Suprapubic skin (tissue), 4 donors: ENCODE measurements at regions not wholly inside any gene's neighbourhood (a gene's known extent, or its start where the extent isn't known, plus 50 kb on each side); places are given as distances from the start of the nearest gene placed in this dataset.

Experiments used
- POLR2A ChIP-seq, 2 donors: fragments of 450-650 bp; IDR thresholded peaks; one replicate each; pipeline ENCODE4 v1.6.1; 2017; ENCODE audit warnings: antibody characterized with exemption in 2 of 2, mild to moderate bottlenecking in 2 of 2, moderate library complexity in 2 of 2
- POLR2AphosphoS5 ChIP-seq, 3 donors: sonication (generic); formaldehyde crosslinking; IDR thresholded peaks; one replicate each; pipeline ENCODE4 v1.6.1; 2017; ENCODE audit warnings: antibody characterized with exemption in 3 of 3
- TF ChIP-seq, protein P1 (sequence below), 2 donors: fragments of 200-600 bp in 1 of 2; fragments of 450-650 bp in 1 of 2; sonication (generic) in 1 of 2; IDR thresholded peaks; one replicate each; pipeline ENCODE4 v1.5.1; 2016 to 2019; ENCODE audit warnings: antibody characterized with exemption in 2 of 2, mild to moderate bottlenecking in 1 of 2, moderate library complexity in 1 of 2

DNA sequence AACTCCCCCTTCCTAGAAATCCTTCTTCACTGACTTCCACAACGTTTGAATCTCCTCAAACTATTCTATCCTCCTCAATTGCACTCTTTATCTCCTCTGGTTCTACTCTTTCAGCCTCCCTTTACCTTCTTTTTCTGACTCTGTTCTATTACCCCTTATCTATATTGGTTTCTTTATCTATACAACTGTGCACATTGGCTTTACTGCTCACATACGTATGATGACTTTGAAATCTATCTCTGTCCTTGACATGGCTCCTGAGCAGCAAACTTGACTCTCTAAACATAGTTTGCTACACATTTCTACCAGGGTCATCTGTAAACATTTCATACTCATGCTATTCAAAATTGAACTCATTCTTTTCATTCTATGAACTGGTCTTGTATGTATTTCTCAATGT lies 601.0 kb upstream of the LINC00305 start:
- TF ChIP-seq, protein P1, sequence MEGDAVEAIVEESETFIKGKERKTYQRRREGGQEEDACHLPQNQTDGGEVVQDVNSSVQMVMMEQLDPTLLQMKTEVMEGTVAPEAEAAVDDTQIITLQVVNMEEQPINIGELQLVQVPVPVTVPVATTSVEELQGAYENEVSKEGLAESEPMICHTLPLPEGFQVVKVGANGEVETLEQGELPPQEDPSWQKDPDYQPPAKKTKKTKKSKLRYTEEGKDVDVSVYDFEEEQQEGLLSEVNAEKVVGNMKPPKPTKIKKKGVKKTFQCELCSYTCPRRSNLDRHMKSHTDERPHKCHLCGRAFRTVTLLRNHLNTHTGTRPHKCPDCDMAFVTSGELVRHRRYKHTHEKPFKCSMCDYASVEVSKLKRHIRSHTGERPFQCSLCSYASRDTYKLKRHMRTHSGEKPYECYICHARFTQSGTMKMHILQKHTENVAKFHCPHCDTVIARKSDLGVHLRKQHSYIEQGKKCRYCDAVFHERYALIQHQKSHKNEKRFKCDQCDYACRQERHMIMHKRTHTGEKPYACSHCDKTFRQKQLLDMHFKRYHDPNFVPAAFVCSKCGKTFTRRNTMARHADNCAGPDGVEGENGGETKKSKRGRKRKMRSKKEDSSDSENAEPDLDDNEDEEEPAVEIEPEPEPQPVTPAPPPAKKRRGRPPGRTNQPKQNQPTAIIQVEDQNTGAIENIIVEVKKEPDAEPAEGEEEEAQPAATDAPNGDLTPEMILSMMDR (IDR thresholded peaks at IDR 0.05): no peak
- TF ChIP-seq POLR2A (IDR thresholded peaks at IDR 0.05) (no peak), POLR2AphosphoS5 (IDR thresholded peaks at IDR 0.05) (no peak)
